GM19438 (cell line): ENCODE measurements at regions not wholly inside any gene's neighbourhood (a gene's known extent, or its start where the extent isn't known, plus 50 kb on each side); places are given as distances from the start of the nearest gene placed in this dataset.

Experiments
- ATAC-seq: cut with Tn5 transposase; IDR thresholded peaks from one replicate; pipeline ENCODE4 v1.9.1; 2021; ENCODE audit warnings: low read depth; ENCODE audit not compliant: unreplicated experiment

DNA sequence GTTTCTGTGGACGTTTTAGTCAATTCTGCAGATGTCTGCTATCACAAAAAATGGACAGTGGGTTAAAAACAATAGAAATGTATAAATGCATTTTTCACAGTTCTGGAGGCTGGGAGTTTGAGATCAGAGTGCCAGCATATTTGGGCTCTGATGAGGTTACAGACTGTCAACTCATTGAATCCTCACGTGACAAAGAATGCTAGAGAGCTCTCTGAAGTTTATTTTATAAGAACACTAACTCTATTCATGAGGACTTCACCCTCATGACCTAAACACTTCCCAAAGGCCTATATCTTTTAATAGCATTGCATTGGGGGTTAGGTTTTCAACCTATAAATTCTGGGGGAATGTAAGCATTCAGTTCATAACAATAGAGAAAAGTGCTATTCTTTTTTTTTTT, 182.6 kb upstream of the SLITRK3 start:
- no peak for ATAC-seq

DNA sequence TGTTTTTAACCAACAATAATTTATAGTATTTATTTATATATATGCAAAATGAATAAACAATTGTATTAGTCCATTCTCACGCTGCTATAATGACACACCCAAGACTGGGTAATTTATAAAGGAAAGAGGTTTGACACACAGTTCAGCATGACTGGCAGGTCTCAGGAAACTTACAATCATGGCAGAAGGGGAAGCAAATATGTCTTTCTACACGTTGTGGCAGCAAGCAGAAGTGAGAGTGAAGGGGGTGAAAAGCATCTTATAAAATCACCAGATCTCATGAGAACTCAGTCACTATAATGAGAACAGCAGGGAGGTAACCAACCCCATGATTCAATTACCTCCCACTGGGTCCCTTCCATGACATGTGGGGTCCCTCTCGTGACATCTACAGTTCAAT, 162.8 kb upstream of the SLITRK3 start:
- ATAC-seq, result no peak

DNA sequence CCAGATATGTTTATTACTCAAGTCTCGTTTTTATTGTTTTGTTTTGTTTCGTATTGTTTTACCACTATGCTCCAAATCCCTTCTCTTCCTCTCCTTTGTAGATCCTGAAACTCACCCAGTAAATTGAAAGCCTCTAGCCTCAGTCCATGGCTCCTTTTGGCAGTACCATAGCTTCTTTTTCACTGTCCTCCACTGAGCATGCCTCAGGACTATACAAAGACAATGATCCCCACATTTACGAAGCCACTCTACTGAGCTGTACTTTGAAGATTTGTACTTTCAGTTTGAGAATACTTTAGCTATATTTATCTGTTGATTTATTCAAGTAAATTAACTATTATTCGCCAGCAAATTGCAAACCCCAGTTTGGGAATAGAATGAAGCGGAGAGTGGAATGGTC, 159.1 kb upstream of the SLITRK3 start:
- no peak for ATAC-seq

DNA sequence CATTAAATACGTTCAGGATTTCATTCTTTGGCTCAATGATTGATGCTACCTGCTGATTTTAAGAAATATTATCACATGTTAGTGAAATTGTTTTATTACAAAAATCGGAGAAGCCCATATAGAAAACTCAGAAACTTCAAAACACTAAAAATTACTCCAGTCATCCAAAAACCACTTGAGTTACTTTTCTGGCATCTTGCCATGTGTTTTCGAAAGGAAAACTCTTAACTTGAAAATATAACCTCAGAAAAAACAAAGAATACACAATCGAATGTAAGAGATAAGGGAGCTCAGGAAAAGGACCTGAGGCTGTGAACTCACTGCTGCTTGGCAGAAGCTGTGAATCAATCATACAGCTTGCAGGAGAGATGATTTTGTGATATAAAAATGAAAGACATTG, 151.3 kb upstream of the SLITRK3 start:
- ATAC-seq, result no peak

DNA sequence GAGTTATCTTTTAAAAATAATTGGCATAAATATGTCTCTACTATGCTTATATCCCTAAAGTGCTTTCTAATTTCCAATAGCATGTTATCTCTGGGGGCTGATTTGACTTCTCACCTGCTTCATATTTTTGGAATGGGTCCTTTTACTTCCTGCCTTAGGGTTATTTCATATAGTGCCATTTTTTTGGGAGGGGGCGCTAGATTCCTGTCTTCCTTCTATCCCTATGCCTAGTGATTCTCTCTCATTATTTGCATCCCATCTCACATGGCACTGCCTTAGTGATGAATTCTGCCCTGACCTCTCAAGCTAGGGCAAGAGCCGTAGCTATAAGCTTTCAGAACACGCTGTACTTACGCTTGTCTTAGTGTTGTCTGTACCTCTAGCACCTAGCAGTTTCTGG, 150.3 kb upstream of the SLITRK3 start:
- no peak for ATAC-seq

DNA sequence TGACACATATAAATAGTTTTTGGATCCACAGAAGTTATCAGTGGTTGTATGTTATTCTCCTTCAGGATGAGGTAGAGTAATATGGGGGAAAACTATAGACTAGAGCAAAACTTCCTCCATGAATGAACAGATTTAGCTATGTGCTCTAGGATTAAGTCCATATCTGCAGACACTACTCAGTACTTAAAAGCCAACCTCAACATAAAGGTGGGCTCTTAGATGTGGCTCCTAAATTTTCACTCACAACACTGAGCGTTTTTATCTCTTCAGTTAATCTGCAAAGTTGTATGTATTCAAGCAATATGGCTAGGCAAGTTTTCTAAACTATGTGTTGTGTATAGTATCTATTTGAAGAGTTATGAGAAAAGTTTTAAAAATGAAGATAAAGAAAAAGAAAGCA, 147.0 kb upstream of the SLITRK3 start:
- no peak for ATAC-seq

DNA sequence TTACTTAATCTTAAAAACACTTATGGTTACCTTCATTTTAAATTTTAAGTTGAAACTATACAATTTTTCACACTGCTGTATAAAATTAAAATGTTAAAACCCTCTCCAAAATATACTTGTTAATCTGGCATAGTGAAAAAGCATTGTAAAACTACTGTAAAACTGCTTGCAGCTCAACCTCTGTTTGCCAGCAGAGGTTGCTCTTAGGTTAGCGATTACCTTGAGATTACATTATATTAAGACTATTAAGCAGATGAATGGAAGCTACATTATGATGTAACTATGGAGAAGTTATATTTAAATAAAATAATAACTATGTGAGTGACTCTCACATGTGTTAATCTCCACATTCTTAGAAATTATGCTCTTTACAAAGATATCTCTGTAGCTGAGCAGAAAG, 143.6 kb upstream of the SLITRK3 start:
- no peak for ATAC-seq

DNA sequence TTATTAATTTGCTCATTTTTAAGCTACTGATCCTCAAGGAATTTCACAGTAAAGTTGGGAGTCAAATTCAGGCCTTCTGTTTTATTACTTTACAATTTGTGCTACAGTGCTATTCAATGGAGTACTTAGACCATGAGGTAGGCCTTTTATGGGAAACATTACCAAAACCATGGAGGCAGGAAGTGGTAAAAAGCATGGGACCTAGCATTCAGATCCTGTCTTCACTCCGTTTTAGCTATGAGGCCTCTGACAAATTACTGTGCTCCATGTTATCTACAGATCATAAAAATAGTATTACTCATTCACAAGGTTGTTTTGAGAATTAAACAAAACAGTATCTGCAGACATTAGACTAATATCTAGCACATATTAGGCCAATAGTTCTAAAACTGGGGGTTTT, 140.6 kb upstream of the SLITRK3 start:
- ATAC-seq, result no peak
